ENCODE measurements at regions not wholly inside any gene's neighbourhood (a gene's known extent, or its start where the extent isn't known, plus 50 kb on each side); places are given as distances from the start of the nearest gene placed in this dataset.

- TF ChIP-seq, protein P1, sequence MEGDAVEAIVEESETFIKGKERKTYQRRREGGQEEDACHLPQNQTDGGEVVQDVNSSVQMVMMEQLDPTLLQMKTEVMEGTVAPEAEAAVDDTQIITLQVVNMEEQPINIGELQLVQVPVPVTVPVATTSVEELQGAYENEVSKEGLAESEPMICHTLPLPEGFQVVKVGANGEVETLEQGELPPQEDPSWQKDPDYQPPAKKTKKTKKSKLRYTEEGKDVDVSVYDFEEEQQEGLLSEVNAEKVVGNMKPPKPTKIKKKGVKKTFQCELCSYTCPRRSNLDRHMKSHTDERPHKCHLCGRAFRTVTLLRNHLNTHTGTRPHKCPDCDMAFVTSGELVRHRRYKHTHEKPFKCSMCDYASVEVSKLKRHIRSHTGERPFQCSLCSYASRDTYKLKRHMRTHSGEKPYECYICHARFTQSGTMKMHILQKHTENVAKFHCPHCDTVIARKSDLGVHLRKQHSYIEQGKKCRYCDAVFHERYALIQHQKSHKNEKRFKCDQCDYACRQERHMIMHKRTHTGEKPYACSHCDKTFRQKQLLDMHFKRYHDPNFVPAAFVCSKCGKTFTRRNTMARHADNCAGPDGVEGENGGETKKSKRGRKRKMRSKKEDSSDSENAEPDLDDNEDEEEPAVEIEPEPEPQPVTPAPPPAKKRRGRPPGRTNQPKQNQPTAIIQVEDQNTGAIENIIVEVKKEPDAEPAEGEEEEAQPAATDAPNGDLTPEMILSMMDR (IDR thresholded peaks at IDR 0.05; ENCODE audit: low read length), result no peak
- no peak for TF ChIP-seq EZH2 (optimal IDR thresholded peaks at IDR 0.05; ENCODE audit: low read depth, low read length)
Observed at GRCh38 chr6:54998576-54998975, 152.0 kb downstream of the FAM83B start.
